SK-N-MC (cell line): ENCODE measurements at regions not wholly inside any gene's neighbourhood (a gene's known extent, or its start where the extent isn't known, plus 50 kb on each side); places are given as distances from the start of the nearest gene placed in this dataset.

Experiments
- DNase-seq: peaks from one replicate; pipeline ENCODE4 v3.0.0-alpha.2; 2011; ENCODE audit warnings: low read depth, low spot score
- H3K27ac ChIP-seq: fragments of 200-600 bp; sonication (generic); 2 replicates; pipeline ENCODE4 v1.5.1; 2016; ENCODE audit warnings: mixed run types
- H3K36me3 ChIP-seq: fragments of 200-600 bp; sonication (generic); 2 replicates; pipeline ENCODE4 v1.6.1; 2017; ENCODE audit warnings: antibody characterized with exemption, low read length, mixed read lengths; ENCODE audit not compliant: insufficient read depth
- H3K4me3 ChIP-seq: fragments of 200-600 bp; sonication (generic); 2 replicates; pipeline ENCODE4 v1.5.1; 2016
- H3K9ac ChIP-seq: fragments of 200-600 bp; sonication (generic); 2 replicates; pipeline ENCODE4 v1.8.0; 2017; ENCODE audit warnings: mixed run types, mixed read lengths; ENCODE audit not compliant: insufficient read length
- H3K9me3 ChIP-seq: fragments of 200-600 bp; sonication (generic); 2 replicates; pipeline ENCODE4 v1.6.1; 2017; ENCODE audit warnings: low read depth, mild to moderate bottlenecking, antibody characterized with exemption, low read length, moderate library complexity, mixed read lengths
- EZH2 ChIP-seq: fragments of 200-600 bp; sonication (generic); IDR thresholded peaks from one replicate; pipeline ENCODE4 v1.6.1; 2017; ENCODE audit warnings: antibody characterized with exemption
- FOXP2 ChIP-seq: optimal IDR thresholded peaks from 2 replicates; pipeline ENCODE3; 2011; ENCODE audit warnings: mild to moderate bottlenecking, moderate library complexity; ENCODE audit not compliant: insufficient read depth; ENCODE audit errors: extremely low read length, control extremely low read depth
- POLR2AphosphoS5 ChIP-seq: IDR thresholded peaks from 2 replicates; pipeline ENCODE4 v1.6.1; 2012; ENCODE audit warnings: mild to moderate bottlenecking, low read depth, low read length, borderline replicate concordance

DNA sequence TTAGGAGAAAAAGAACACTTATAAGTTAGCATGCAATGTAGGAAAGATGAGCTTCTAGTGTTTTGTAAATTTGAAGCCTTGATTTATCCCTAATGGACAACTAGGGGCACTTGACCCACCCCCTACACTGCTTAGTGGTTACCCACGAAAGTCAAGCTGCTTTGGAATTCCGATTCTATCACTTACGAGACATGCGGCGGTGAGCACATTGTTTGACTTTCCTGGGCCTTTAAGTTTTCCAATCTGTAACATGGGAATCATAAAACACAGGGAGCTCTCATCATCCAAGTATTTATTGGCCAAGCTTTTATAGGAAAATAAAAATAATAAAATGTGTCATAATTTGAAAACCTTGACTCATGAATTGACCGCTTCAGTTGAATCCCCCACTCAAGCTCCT is 78.7 kb upstream of the PDK4 start:
- DNase-seq: no peak
- Histone ChIP-seq H3K9me3 (no peaks in the 10 kb centered on the region), H3K4me3 (no peak overlapping the region), H3K9ac (no peak overlapping the region), H3K36me3 (no peaks in the 10 kb centered on the region), H3K27ac (no peak overlapping the region)
- TF ChIP-seq EZH2 (no peak), FOXP2 (no peak), POLR2AphosphoS5 (no peak)

DNA sequence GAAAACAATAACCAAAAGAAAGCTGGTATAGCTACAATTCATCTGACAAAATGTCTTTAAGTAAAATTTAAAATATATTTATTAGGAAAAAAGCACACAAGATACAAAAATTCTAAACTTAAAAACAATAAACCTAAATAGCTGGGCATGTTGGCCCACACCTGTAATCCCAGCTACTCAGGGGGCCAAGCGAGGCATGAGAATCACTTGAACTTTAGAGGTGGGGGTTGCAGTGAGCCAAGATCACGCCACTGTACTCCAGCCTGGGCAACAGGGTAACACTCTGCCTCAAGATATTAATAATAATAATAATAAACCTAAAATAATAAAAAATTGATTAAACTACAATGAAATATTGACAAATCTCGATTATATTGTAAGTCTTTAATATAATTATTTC is 77.8 kb upstream of the PDK4 start:
- Histone ChIP-seq H3K9me3 (no peaks in the 10 kb centered on the region), H3K9ac (no peak overlapping the region), H3K4me3 (no peak overlapping the region), H3K27ac (no peak overlapping the region), H3K36me3 (no peaks in the 10 kb centered on the region)
- DNase-seq: no peak
- TF ChIP-seq EZH2 (no peak), FOXP2 (no peak), POLR2AphosphoS5 (no peak)

GRCh38 chr7:95672434-95672833 is 76.1 kb upstream of the PDK4 start:
- Histone ChIP-seq H3K4me3 (no peak overlapping the region), H3K27ac (no peak overlapping the region), H3K9ac (no peak overlapping the region), H3K9me3 (no peaks in the 10 kb centered on the region), H3K36me3 (no peaks in the 10 kb centered on the region)
- DNase-seq: no peak
- TF ChIP-seq POLR2AphosphoS5: no peak
- no peak for TF ChIP-seq EZH2
- TF ChIP-seq FOXP2: no peak

GRCh38 chr7:95669513-95669912 is 73.2 kb upstream of the PDK4 start:
- TF ChIP-seq FOXP2 (no peak), EZH2 (no peak)
- Histone ChIP-seq H3K9me3 (no peaks in the 10 kb centered on the region), H3K9ac (no peak overlapping the region), H3K4me3 (no peak overlapping the region), H3K27ac (no peak overlapping the region), H3K36me3 (no peaks in the 10 kb centered on the region)
- no peak for DNase-seq

DNA sequence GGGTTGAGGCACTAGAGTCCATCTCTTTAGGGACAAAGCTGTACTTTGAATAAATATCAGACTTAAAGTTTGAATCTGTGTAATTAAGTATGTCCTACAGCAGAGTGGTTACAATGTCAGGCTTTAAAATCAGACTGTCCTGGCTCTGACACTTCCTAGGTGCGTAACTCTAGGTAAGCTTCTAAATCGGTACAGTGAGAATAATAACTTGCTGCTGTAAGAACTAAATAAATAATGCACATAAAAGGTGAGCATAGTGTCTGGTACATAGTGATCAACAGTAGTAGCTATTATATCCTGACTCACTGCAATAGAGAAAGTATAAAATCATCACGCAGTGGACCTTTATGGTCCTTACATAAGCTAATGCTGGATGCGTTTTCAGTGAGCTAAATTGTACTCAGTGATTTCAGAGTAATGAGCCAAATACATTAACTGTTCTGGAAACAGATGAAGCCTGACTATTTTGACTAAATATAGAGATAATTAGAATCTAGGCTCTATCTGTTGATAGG is 72.2 kb upstream of the PDK4 start:
- no peak for TF ChIP-seq EZH2
- no peak for TF ChIP-seq FOXP2
- TF ChIP-seq POLR2AphosphoS5: no peak
- no peaks in the 10 kb centered on the region for H3K9me3 ChIP-seq
- H3K4me3 ChIP-seq: no peak overlapping the region
- no peaks in the 10 kb centered on the region for H3K36me3 ChIP-seq
- H3K27ac ChIP-seq: no peak overlapping the region
- DNase-seq: no peak
- H3K9ac ChIP-seq: no peak overlapping the region

GRCh38 chr7:95662987-95663386 is 66.7 kb upstream of the PDK4 start:
- DNase-seq: no peak
- Histone ChIP-seq H3K36me3 (no peaks in the 10 kb centered on the region), H3K27ac (no peak overlapping the region), H3K9me3 (peaks cover 5% of the 10 kb centered on the region; the same call in 1 of the 2 replicates), H3K9ac (no peak overlapping the region), H3K4me3 (no peak overlapping the region)
- TF ChIP-seq POLR2AphosphoS5 (no peak), FOXP2 (no peak), EZH2 (no peak)

- Histone ChIP-seq H3K9ac (no peak overlapping the region), H3K36me3 (no peaks in the 10 kb centered on the region), H3K4me3 (no peak overlapping the region), H3K27ac (no peak overlapping the region), H3K9me3 (peaks cover 5% of the 10 kb centered on the region; the same call in 1 of the 2 replicates)
- no peak for TF ChIP-seq EZH2
- no peak for TF ChIP-seq POLR2AphosphoS5
- TF ChIP-seq FOXP2: no peak
- no peak for DNase-seq
Observed at GRCh38 chr7:95660023-95660434, 63.7 kb upstream of the PDK4 start.

DNA sequence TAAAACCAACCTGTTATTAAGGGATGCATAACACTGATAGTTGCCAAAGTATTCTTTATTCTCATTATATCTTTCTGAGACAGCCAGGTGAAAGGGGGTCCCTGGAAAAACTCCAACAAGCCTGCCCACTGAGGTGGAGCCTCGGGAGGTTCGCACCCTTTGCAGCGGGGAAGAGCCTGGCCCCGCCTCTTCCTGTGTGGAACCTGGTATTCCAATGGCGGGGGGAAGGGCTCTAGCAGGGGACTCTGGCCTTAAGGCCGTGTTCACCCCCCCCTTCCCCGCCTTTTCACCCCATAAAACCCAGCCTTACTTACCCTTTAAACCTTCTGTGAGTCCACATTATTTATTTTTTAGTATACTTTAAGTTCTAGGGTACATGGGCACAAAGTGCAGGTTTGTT is 62.4 kb upstream of the PDK4 start:
- no peak overlapping the region for H3K4me3 ChIP-seq
- peaks cover 5% of the 10 kb centered on the region; the same call in 1 of the 2 replicates for H3K9me3 ChIP-seq
- no peak overlapping the region for H3K27ac ChIP-seq
- no peak for TF ChIP-seq POLR2AphosphoS5
- no peak for TF ChIP-seq FOXP2
- no peak for TF ChIP-seq EZH2
- no peak overlapping the region for H3K9ac ChIP-seq
- H3K36me3 ChIP-seq: no peaks in the 10 kb centered on the region
- DNase-seq: no peak

DNA sequence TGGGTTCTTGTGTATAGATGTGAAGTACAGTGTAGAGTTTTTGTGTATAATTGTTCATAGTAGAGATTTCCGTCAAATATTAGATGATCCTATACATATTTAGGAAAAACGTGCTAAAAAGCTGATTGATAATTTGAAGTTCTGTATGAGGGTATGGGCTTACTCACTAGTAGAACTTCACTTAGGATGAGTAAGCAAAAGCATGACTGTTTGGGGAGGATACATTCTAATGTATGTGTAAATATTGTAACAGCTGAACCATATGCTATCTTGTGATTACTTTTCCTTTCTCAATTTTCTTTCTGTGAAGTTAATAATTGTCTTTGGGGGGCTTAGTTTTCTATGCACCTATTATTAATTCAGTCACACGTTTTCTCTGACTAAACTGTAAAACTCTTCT is 53.2 kb upstream of the PDK4 start:
- no peak overlapping the region for H3K27ac ChIP-seq
- no peak for TF ChIP-seq FOXP2
- TF ChIP-seq EZH2: no peak
- TF ChIP-seq POLR2AphosphoS5: no peak
- no peaks in the 10 kb centered on the region for H3K36me3 ChIP-seq
- DNase-seq: no peak
- no peak overlapping the region for H3K4me3 ChIP-seq
- H3K9ac ChIP-seq: no peak overlapping the region
- no peaks in the 10 kb centered on the region for H3K9me3 ChIP-seq
